ENCODE measurements at regions not wholly inside any gene's neighbourhood (a gene's known extent, or its start where the extent isn't known, plus 50 kb on each side); places are given as distances from the start of the nearest gene placed in this dataset.

DNA sequence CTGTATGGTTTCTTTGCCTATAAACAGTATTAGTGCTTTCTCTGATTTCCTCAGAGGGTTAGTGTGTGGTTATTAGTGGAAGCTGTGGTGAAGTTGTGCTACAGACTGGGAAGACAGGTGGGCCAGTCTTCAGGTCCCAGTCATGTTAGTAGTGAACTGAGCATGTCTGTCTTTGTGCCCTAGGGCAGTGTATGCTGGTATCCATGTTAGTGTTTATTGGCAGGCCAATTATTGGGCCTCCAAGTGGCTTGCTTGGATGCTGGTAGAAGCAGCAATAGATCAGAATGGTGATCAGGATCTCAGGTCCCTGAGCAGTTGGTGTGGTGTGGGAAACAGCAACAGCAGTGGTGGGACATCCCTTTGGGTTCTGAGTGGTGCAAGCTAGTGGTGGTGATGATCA lies 137.6 kb downstream of the OTOR start:
- TF ChIP-seq, protein P1, sequence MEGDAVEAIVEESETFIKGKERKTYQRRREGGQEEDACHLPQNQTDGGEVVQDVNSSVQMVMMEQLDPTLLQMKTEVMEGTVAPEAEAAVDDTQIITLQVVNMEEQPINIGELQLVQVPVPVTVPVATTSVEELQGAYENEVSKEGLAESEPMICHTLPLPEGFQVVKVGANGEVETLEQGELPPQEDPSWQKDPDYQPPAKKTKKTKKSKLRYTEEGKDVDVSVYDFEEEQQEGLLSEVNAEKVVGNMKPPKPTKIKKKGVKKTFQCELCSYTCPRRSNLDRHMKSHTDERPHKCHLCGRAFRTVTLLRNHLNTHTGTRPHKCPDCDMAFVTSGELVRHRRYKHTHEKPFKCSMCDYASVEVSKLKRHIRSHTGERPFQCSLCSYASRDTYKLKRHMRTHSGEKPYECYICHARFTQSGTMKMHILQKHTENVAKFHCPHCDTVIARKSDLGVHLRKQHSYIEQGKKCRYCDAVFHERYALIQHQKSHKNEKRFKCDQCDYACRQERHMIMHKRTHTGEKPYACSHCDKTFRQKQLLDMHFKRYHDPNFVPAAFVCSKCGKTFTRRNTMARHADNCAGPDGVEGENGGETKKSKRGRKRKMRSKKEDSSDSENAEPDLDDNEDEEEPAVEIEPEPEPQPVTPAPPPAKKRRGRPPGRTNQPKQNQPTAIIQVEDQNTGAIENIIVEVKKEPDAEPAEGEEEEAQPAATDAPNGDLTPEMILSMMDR (IDR thresholded peaks at IDR 0.05): no peak
- TF ChIP-seq POLR2A (IDR thresholded peaks at IDR 0.05) (no peak), POLR2AphosphoS5 (IDR thresholded peaks at IDR 0.05; ENCODE audit: insufficient read depth in 1 of 2, low read depth in 1 of 2) (no peak)

Measured in vagina (tissue), 2 donors.